NOMO-1 treated with DMSO at 0.1 percent for 48 hours (cell line): ENCODE measurements at regions not wholly inside any gene's neighbourhood (a gene's known extent, or its start where the extent isn't known, plus 50 kb on each side); places are given as distances from the start of the nearest gene placed in this dataset.

Experiments
- DNase-seq: peaks from one replicate; lab custom pipeline; 2025; ENCODE audit not compliant: unreplicated experiment; lab: John Stamatoyannopoulos, UW

DNA sequence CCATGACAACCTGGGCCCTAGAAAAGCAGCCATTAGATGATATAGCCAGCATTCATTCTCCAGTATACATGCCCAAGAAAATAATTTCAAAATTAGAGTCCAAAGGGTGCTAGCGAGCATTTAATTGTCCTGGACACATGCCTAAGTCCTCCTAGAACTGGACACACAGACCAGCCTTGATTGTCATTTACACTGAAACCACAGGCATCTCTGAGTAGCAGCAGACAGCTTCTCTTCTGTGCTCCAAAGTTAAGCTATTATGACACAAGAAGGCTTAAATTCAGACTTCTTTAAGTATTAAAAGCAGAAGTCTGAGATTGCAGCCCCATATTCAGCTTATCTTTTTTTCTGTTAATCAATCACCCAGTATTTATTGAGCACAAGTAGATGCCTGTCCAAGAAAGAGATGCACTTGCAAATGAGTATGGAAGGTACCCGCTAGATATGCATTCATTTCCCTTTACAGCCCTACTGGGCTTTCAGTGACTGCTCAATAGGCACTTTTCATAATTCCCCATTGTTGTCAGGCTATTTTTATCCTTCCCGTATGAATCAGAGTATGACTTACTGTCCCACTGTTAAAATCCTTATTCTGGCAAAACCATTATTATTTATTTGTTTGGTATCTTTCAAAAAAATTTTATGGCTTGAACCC is 374.1 kb downstream of the FBXW7 start:
- no peak for DNase-seq

DNA sequence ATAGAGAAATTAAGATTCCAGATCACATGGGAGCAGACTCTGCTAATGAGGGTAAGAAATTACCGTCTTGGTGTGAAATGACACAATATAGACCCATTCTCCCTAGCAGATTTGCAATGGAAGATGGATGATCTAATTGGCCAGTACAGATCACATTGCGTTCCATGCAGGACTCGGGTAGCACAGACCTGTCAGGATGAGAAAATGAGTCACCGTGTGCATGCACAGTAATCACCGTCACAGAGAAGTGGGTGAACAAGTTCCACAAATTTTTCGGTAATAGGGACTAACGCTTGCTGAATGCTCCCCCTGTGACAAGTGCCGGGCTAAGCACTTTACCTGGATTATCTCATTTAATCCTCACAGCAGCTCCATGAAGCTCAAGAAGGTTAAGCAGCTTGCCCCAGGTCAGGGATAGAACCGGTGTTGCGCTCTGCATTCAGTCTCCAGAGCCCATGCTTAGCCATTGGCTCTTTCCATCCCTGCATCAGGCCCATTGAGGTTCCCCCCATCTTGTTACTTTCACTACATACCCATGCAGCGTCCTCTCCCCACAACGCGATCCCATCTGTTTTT is 375.6 kb downstream of the FBXW7 start:
- no peak for DNase-seq

DNA sequence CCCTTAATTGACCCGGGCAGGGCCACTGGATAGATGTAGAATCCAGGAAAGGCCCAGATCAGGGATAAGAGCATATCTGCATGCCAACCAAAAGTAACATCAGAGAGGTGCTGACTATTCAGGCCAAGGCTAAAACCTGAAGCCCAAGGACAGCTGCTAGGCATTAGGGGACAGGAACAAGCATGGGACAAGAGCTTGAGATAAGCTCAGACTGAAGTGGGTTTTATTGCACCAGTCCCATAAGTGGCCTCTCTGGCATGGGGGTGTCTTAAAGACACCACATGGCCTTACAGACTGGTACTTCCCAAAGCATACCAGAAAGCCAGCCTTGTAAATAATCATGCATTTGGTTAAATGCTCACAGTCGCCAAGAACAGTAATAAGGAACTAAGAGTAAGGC is 376.1 kb downstream of the FBXW7 start:
- no peak for DNase-seq

DNA sequence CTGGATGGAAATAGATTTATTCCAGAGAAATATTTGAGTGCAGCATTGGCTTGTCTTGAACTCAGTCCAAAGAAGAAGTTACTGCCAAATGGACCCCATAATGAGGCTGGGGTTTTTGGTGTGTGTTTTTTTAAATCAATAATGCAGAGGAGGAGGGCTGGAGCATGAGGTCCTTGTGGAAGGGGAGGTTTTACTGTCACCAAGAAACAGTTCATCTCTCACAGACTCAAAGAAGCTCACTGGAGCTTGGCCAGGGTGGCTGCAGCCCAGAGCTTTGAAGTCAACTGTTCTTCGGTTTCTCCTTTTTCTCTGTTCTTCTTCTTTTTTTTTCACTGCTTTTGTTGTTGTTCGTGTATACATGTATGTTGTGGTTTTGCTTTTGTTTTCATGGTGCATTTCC is 377.7 kb downstream of the FBXW7 start:
- no peak for DNase-seq

DNA sequence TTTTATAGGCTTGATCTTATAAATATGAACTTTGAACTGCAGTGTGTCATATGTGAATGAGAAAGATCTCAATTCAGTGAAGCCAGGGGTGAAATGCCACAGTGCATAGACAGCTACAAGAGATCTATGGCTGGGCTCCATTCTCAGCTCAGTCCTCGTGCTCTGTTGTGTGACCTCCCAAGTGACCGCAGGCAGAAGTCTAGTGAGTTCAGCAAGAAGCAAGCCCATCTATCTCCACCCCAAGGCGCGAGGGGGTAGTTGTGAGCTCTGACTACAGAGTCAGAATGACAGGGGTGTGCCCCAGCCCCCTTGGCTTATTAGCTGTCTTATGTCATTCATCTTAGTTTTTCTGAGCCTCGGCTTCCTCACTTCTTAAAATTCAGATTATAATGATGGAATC is 378.3 kb downstream of the FBXW7 start:
- DNase-seq = no peak

DNA sequence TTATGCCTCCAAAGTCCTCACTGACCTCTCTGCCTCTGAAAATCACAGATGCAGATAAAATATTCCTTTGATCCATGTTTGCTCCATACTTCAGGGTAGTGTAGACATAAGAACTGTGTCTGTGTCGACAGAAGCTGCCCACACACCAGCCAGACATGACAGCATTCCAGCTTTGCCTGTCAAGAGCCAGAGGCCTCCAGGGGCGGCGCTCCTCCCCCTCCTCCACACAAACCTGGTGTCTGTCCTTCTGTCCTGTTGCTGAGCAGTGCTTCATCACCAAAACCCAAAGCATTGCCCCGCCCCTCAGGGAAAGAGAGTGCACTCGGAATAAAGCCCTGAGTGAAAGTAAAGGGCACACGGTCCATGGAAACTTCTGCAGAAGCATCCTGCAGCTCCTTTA is 379.4 kb downstream of the FBXW7 start:
- no peak for DNase-seq

DNA sequence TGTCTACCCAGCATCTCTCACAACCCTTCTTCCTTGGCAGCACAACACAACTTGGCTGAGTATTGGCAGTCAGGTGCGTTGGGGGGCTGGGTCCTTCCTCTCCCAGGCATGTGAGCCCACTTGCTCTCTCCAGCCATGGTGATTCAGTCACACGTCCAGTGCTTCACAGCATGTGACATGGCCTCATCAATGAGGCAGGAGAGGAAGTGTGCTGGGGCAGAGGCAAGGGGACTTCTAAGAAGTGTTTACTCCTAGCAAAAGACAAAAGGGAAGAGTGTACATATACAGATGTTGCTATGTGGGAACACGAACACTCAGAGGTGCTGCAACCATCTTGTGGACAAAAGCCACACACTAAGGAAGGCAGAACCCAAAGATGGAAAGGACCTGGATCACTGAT is 380.8 kb downstream of the FBXW7 start:
- DNase-seq = no peak

DNA sequence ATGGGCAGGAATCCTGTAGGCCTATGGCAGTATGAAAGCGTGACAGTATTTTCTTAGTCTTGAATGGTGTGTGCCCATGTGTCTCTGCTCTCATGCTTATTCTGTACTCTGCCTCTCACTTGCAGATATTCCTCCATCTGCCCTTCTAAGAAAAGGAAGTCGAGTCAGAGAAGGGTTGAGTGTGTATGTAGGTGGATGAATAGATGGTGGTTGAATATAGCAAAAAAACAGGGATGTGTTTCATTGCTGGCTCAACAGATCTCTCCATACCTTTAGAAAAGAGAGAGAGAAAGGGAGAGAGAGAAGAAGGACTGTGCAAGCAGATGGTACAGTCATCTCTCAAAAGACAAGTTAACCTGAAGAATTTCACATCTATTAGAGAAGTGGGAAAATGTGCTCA is 381.5 kb downstream of the FBXW7 start:
- no peak for DNase-seq

DNA sequence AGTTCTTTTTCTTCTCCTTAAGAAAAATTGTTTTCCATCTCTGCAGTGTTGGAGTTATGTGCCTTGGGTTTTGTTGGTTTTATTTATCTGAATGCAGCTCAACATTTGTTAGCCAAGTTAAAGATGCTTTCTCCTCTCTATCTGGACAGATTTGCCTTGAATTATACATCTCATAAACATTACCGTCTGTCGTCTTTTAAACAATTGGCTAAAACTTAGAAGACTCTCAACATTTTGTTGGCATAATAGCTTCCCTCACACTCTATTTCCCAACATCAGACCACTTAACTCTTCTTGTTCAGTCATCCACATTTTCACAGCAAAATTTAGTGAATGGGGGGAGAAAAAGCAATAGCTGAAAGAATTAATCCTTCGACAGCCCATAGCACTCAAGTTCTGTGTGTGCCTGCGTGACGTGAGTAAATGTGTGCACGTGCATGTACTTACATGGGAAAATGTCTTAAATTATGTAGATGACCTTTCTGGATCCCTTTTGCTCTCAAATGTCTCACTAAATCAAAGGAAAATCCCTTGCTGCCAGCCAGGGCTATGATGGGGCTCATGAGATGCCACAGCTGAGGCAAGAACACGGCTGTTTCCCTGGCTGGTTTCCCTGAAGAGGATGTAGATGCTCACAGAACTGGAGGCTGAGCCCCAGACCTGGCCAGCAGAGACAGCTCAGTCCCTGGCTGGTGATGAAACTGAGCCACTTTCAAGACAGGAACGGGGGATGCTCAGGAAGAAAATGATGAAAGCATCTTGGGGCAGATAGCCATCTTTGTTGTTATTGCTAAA is 382.2 kb downstream of the FBXW7 start:
- no peak for DNase-seq

DNA sequence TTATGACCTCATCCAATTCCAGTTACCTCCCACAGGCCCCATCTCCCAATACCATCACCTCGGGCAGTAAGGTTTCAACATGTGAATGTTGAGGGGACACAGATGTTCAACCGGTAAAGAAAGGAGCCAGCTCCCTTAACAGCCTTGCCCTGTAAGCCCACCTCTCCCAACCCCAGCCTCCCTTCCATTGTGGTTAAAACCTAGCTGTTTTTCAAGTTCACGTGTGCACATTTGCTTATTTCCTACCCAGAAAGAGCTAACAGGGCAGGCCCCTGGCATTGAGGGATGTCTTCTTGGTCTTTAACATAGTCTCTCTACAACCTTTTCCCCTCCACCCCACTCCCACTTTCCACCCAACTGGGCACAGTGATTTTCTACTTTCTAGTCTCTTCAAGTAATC is 385.7 kb downstream of the FBXW7 start:
- DNase-seq = no peak

DNA sequence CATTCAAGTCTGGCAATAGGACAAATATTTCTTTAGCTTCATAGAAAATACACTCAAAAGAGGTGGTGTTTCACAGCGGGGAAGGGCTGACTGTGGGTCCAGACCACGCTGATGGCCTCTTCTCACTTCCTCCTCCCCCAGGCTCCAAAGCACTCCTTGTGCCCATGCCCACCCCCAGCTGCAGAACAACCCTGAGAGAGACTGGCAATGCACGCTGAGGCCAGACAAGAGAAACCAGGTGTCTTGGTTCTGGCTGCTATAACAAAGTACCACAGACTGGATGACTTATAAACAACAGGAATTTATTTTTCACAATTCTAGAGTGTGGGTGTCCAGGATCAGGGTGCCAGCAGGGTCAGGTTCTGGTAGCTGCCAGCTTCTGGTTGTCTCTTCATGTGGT is 386.1 kb downstream of the FBXW7 start:
- DNase-seq = no peak

DNA sequence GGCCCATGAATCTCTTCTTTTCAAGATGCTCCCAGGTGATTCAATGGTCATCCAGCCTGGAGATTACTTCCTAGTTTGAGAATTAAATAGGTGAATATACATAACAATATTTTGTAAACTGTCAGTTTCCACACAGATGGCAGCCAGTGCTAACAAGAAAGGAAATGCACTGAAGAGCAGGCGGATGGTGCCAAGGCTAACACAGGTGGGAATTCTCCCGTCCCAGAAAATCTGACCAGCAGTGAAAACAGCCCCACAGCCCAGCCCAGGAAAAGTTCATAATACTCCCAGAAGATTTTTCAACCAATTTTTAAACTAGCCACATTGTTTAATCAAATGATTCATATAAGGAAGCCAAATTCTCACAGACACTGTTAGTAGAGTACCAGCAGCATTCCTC is 387.2 kb upstream of the GATB start:
- DNase-seq = no peak

DNA sequence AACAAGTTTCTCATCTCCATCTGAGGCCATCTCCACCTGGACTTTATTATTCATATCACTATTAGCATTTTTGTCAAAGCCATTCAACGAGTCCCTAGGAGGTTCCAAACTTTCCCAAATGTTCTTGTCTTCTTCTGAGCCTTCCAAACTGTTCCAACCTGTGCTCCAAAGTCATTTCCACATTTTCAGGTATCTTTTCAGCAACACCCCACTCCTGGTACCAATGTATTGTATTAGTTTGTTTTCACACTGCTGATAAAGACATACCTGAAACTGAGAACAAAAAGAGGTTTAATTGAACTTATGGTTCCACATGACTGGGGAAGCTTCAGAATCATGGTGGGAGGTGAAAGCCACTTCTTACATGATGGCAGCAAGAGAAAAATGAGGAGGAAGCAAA is 385.4 kb upstream of the GATB start:
- DNase-seq = no peak

DNA sequence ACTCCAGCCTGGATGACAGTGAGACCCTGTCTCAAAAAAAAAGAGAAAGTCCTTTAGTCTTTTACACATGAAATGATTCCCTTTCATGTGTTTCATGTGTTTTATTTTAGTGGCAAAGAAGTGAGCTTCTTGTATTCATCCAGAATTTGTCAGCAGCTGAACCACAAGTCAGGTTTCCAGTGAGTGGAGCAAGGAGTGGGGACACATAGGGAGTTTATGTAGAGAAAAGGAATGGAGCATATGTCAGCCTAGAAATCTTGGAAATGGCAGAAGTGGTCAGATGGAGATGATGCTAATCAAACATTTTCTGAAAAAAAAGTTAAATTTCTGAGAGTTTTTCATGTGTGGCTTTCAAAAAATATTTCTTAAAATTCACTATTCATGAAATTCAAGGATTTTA is 383.0 kb upstream of the GATB start:
- no peak for DNase-seq

DNA sequence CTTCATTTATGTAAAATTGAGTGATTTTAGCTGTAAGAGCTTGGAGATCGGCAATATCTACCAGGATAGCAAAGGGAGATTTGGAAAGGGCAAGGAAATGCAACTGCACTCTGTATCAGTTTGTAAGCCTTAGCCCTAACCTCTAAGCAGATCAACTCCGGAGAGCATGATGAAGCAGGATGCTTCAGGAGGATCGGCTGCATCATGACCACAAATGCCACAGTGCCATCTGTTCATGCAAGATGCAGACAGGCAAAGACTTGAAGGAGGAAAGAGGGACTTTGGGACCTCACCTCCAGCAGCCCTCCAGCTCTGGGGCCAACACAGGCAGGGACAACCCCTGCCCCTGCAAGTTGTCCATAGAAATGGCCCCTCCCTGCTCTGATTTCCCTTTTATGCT is 377.6 kb upstream of the GATB start:
- no peak for DNase-seq

DNA sequence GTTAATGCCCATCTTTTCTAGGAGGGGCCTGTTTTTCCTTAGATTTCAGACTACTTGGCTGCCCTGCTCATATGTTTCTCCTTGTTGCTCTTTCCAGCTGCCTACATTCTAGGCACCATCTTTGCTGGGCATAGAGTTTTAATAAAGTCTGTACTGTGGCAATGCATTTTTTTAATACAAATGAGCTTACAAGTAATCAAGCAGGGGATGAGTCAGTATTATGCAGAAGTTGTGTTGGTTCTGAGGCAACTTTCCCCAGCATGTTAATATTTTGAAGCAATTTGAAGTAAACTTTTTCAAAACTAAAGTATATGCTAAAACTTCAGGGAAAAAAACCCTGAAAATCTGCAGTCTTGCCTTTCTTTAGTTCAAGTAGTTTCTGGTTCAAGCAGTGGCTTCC is 372.0 kb upstream of the GATB start:
- no peak for DNase-seq

DNA sequence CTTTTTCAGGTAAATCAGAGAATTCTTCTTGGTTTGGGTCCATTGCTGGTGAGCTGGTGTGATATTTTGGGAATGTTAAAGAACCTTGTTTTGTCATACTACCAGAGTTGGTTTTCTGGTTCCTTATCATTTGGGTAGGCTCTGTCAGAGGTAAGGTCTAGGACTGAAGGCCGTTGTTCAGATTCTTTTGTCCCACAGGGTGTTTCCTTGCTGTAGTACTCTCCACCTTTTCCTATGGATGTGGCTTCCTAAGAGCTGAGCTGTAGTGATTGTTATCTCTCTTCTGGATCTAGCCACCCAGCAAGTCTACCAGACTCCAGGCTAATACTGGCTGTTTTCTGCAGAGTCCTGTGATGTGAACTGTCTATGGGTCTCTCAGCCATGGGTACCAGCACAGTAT is 367.5 kb upstream of the GATB start:
- no peak for DNase-seq

DNA sequence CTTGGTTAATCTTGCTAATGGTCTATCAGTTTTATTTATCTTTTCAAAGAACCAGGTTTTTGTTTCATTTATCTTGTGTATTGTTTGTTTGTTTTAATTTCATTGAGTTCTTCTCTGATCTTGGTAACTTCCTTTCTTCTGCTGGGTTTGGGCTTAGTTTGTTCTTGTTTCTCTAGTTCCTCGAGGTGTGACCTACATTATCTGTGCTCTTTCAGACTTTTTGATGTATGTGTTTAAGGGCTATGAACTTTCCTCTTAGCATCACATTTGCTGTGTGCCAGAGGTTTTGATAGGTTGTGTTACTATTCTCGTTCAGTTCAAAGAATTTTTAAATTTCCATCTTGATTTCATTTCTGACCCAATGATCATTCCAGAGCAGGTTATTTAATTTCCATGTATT is 365.4 kb upstream of the GATB start:
- no peak for DNase-seq

DNA sequence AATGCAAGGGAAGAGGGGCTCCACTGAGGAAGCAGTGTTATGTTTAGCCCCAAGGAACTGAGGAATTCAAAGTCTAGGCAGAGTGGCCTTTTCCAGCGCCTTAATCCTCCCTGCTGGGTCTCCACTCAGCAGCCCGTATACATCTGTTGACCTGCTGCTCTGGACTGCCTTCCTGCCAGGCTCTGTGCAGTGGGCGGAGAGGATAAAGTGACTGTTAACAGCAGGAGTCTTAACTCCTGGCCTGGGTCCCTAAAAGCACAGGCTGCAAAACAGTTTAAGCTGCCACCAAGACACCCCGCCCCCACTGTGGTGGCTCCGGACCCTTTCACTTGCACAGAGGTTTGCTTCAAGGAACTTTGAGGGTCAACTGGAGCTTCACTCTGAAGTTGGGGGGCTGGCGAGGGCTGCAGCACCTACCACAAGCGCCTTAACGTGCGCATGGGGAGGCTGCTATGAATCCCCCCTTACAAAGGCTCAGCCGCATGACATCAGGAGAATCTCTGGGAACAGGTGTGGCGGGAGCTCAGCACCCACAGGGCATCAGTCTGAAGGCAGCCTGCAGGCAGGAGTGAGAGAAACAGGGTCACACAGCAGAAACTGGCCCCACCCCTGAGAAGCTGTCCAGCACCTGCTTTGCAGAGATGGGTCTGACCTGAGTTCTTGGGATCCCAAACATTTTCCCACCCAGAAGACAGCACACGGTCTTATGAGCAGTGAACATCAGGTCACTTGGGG is 358.2 kb upstream of the GATB start:
- DNase-seq = no peak

DNA sequence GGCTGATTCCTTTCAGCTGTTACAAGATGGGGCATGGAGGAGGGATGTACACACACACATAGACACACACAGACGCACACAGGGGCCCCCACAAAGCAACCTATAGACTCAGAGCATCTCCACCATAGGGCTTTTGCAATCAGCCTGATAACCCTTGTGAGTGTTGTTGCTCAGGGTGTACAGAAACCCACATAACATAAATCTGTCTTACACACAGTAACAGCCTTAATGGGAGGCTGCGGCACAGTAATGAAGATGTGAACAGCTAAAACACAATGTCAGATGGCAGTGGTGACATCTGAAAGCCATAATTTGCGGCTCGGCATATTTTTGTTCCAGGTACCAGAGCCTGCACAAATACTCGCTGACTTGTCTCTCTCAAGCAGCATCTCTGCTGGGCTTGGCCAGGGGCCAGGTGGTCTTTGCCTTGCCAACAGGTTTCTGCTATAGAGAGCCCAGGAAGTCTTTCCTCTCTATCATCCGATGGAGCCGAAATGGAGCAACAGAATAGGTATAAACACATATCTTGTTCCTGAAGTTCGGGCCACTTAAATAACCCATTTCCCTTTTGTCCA is 357.2 kb upstream of the GATB start:
- DNase-seq = no peak

DNA sequence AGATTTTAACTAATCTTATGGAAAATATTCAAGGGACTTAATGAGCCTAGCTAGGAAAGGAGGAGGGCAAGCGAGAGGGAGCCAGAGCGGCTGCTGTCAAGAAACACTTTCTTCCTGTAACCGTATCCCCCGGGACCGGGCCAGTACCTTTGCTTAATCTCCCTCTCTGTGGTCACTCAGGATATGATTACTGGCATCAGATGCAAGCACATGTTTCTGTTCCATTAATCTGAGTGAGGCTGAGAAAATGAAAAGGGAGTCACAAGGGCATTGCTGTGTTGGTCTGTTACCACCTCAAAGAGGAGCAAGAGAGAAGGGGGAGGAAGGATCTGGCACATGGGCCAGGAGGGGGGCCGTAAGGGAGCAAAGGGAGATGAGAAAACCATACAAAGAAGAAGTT is 356.7 kb upstream of the GATB start:
- DNase-seq = no peak

DNA sequence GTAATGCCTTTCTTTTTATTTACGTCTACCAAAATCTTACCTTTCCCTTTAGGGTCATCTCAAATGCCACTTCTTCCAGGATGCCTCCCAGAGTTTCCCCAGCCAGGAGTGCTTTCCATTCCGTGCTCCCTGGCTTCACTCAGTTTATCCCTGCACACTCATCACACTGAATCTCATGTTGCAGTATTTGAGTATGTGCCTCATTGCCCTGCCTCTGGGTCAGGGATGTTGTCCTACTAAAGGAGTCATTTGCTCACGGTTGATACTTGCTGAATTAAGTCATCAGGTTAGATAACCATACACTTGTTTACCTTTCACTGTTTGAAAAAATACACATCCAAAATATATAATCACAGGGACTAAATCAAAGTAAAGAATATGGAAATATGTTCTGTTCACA is 356.2 kb upstream of the GATB start:
- no peak for DNase-seq
